GM23248 (cell line): ENCODE measurements at regions not wholly inside any gene's neighbourhood (a gene's known extent, or its start where the extent isn't known, plus 50 kb on each side); places are given as distances from the start of the nearest gene placed in this dataset.

Source experiments
- DNase-seq: peaks from one replicate; pipeline ENCODE4 v3.0.0-alpha.2; 2015
- H2AFZ ChIP-seq: fragments of 200-600 bp; sonication (generic); 2 replicates; pipeline ENCODE4 v1.6.1; 2016; ENCODE audit warnings: antibody characterized with exemption
- H3F3A ChIP-seq: fragments of 200-600 bp; sonication (generic); 2 replicates; pipeline ENCODE4 v1.6.1; 2016; ENCODE audit warnings: mild to moderate bottlenecking, antibody characterized with exemption, mixed run types; ENCODE audit not compliant: insufficient read depth
- H3K27ac ChIP-seq: fragments of 200-600 bp; sonication (generic); 2 replicates; pipeline ENCODE4 v1.5.1; 2016; ENCODE audit warnings: mild to moderate bottlenecking
- H3K27me3 ChIP-seq: fragments of 200-600 bp; sonication (generic); replicated peaks from 2 replicates; pipeline ENCODE4 v1.6.1; 2016; ENCODE audit warnings: mild to moderate bottlenecking; ENCODE audit not compliant: insufficient read depth
- H3K36me3 ChIP-seq: fragments of 200-600 bp; sonication (generic); 2 replicates; pipeline ENCODE4 v1.6.1; 2016; ENCODE audit warnings: low read depth, mild to moderate bottlenecking
- H3K4me1 ChIP-seq: fragments of 200-600 bp; sonication (generic); 2 replicates; pipeline ENCODE4 v1.6.1; 2016; ENCODE audit warnings: mild to moderate bottlenecking; ENCODE audit not compliant: insufficient read depth
- H3K4me2 ChIP-seq: fragments of 200-600 bp; sonication (generic); one replicate; pipeline ENCODE4 v1.6.1; 2016; ENCODE audit warnings: mild to moderate bottlenecking; ENCODE audit not compliant: unreplicated experiment
- H3K4me3 ChIP-seq: fragments of 200-600 bp; sonication (generic); 2 replicates; pipeline ENCODE4 v1.5.1; 2016; ENCODE audit warnings: mild to moderate bottlenecking
- H3K79me2 ChIP-seq: fragments of 200-600 bp; sonication (generic); 2 replicates; pipeline ENCODE4 v1.6.1; 2016; ENCODE audit warnings: mild to moderate bottlenecking; ENCODE audit not compliant: insufficient read depth
- H3K9ac ChIP-seq: fragments of 200-600 bp; sonication (generic); 2 replicates; pipeline ENCODE4 v1.6.1; 2016; ENCODE audit warnings: mild to moderate bottlenecking
- H3K9me2 ChIP-seq: fragments of 200-600 bp; sonication (generic); 2 replicates; pipeline ENCODE4 v1.6.1; 2016; ENCODE audit warnings: mixed run types, mild to moderate bottlenecking, moderate library complexity; ENCODE audit not compliant: insufficient read depth
- H3K9me3 ChIP-seq: fragments of 200-600 bp; sonication (generic); one replicate; pipeline ENCODE4 v1.6.1; 2017; ENCODE audit warnings: low read depth
- H4K20me1 ChIP-seq: fragments of 200-600 bp; sonication (generic); 2 replicates; pipeline ENCODE4 v1.6.0; 2016; ENCODE audit not compliant: insufficient read depth
- EZH2 ChIP-seq: fragments of 200-600 bp; sonication (generic); IDR thresholded peaks from 2 replicates; pipeline ENCODE4 v1.6.1; 2018; ENCODE audit warnings: antibody characterized with exemption, mild to moderate bottlenecking; ENCODE audit not compliant: insufficient read depth, poor library complexity, severe bottlenecking
- EZH2phosphoT487 ChIP-seq: fragments of 200-600 bp; sonication (generic); IDR thresholded peaks from 2 replicates; pipeline ENCODE4 v1.6.1; 2018; ENCODE audit warnings: antibody characterized with exemption, moderate library complexity, mild to moderate bottlenecking, low read depth; ENCODE audit not compliant: insufficient read depth
- WGBS, 2 experiments: methylation state at CpG; one replicate each; pipeline ENCODE4 v1.1.6; 2015 to 2017; ENCODE audit warnings: low lambda C conversion rate in 2 of 2, low coverage in 1 of 2; ENCODE audit errors: missing lambda C conversion rate in 2 of 2; 5-methylcytosine and 5-hydroxymethylcytosine counted together
- in situ Hi-C: fragments of 300-500 bp; cut with MboI; formaldehyde crosslinking; loops from 2 replicates; pipeline ENCODE4 v1.15.0; 2020

DNA sequence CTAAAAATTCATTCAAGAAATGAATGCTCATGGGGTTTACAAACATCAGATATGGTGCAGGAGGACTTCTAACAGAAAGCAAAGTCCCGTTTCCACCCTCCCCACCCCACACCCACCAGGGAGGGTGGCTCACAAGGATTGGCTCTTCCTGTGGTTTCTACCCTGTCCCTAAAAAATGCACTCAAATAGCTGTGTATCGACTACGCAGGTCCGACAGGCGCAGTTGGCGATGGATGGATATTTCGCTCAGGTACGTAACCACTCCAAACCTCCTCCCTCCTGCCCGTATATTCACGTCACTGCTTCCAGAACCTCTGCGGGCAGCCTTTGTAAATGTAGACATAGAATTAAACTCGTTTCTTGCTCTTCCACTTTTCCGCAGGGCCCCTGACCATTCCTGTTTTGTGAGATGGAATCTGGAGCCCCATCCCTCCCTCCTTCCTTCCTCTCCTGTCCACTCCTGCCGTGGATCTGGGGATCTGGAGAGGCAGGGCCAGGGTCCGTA, 264.3 kb downstream of the BMP7 start:
- Histone ChIP-seq H3K4me2 (no peak overlapping the region), H3K9ac (no peak overlapping the region), H3K27ac (no peak overlapping the region), H3K4me3 (no peak overlapping the region), H4K20me1 (no peaks in the 10 kb centered on the region), H3K9me3 (no peaks in the 10 kb centered on the region), H3K27me3 (peaks cover 32% of the 10 kb centered on the region), H3K9me2 (no peaks in the 10 kb centered on the region), H3K79me2 (no peaks in the 10 kb centered on the region), H3K4me1 (no peaks in the 10 kb centered on the region), H3F3A (peaks cover 8% of the 10 kb centered on the region; the same call in 1 of the 2 replicates), H2AFZ (no peak overlapping the region), H3K36me3 (no peaks in the 10 kb centered on the region)
- TF ChIP-seq EZH2: no peak
- no peak for TF ChIP-seq EZH2phosphoT487
- in situ Hi-C loops: no loop called here
- 54 to 60% methylated on average over 15 of the region's 15 CpGs for WGBS, 2 experiments
- DNase-seq: no peak

GRCh38 chr20:57003012-57003411, 263.4 kb downstream of the BMP7 start:
- no peaks in the 10 kb centered on the region for H4K20me1 ChIP-seq
- H3K27me3 ChIP-seq: peaks cover 32% of the 10 kb centered on the region
- H3F3A ChIP-seq: peaks cover 14% of the 10 kb centered on the region; the same call in 1 of the 2 replicates
- no peaks in the 10 kb centered on the region for H3K79me2 ChIP-seq
- no peak overlapping the region for H3K9ac ChIP-seq
- in situ Hi-C loops: no loop called here
- no peak overlapping the region for H2AFZ ChIP-seq
- no peak for DNase-seq
- H3K4me2 ChIP-seq: no peak overlapping the region
- peaks cover 5% of the 10 kb centered on the region for H3K4me1 ChIP-seq
- no peaks in the 10 kb centered on the region for H3K36me3 ChIP-seq
- TF ChIP-seq EZH2 (no peak), EZH2phosphoT487 (no peak)
- H3K27ac ChIP-seq: no peak overlapping the region
- no peaks in the 10 kb centered on the region for H3K9me3 ChIP-seq
- no peaks in the 10 kb centered on the region for H3K9me2 ChIP-seq
- WGBS, 2 experiments: 29 to 32% methylated on average over 7 of the region's 7 CpGs
- H3K4me3 ChIP-seq: no peak overlapping the region

- no peak overlapping the region for H3K27ac ChIP-seq
- in situ Hi-C loops: no loop called here
- WGBS, 2 experiments: 71 to 79% methylated on average over 5 of the region's 5 CpGs
- H3K79me2 ChIP-seq: no peaks in the 10 kb centered on the region
- H3K36me3 ChIP-seq: no peaks in the 10 kb centered on the region
- no peak overlapping the region for H3K4me2 ChIP-seq
- H3K4me3 ChIP-seq: no peak overlapping the region
- TF ChIP-seq EZH2: no peak
- H3K9ac ChIP-seq: no peak overlapping the region
- DNase-seq: no peak
- peaks cover 32% of the 10 kb centered on the region for H3K27me3 ChIP-seq
- no peaks in the 10 kb centered on the region for H4K20me1 ChIP-seq
- peaks cover 10% of the 10 kb centered on the region for H3K4me1 ChIP-seq
- no peaks in the 10 kb centered on the region for H3K9me2 ChIP-seq
- peaks cover 19% of the 10 kb centered on the region; the same call in 1 of the 2 replicates for H3F3A ChIP-seq
- no peaks in the 10 kb centered on the region for H3K9me3 ChIP-seq
- no peak overlapping the region for H2AFZ ChIP-seq
Measured at GRCh38 chr20:57004416-57004815, 262.0 kb downstream of the BMP7 start.

- H3K79me2 ChIP-seq: no peaks in the 10 kb centered on the region
- no peak overlapping the region for H3K9ac ChIP-seq
- H3K4me2 ChIP-seq: no peak overlapping the region
- 50 to 51% methylated on average over 12 of the region's 12 CpGs for WGBS, 2 experiments
- no peaks in the 10 kb centered on the region for H3K9me2 ChIP-seq
- no peaks in the 10 kb centered on the region for H3K36me3 ChIP-seq
- no peak for TF ChIP-seq EZH2phosphoT487
- TF ChIP-seq EZH2: no peak
- DNase-seq: no peak
- no peak overlapping the region for H3K4me3 ChIP-seq
- no peaks in the 10 kb centered on the region for H4K20me1 ChIP-seq
- no peaks in the 10 kb centered on the region for H3K9me3 ChIP-seq
- in situ Hi-C loops: no loop called here
- H3K27ac ChIP-seq: no peak overlapping the region
- H3K4me1 ChIP-seq: peaks cover 10% of the 10 kb centered on the region
- H2AFZ ChIP-seq: no peak overlapping the region
- H3K27me3 ChIP-seq: peaks cover 35% of the 10 kb centered on the region
- peaks cover 19% of the 10 kb centered on the region; the same call in 1 of the 2 replicates for H3F3A ChIP-seq
Measured at GRCh38 chr20:57004951-57005933, 261.2 kb downstream of the BMP7 start.
